ENCODE measurements at regions not wholly inside any gene's neighbourhood (a gene's known extent, or its start where the extent isn't known, plus 50 kb on each side); places are given as distances from the start of the nearest gene placed in this dataset.

GRCh38 chr4:163911891-163912290 lies 417.4 kb downstream of the TMA16 start:
- H3K4me3 ChIP-seq = no peak overlapping the region
- H3K36me3 ChIP-seq = no peaks in the 10 kb centered on the region
- no peaks in the 10 kb centered on the region for H3K9me3 ChIP-seq
- DNase-seq (ENCODE audit: low spot score in 2 of 2) = no peak
- H3K27ac ChIP-seq = no peak overlapping the region
- peaks cover 4% of the 10 kb centered on the region for H3K27me3 ChIP-seq
- no peak for TF ChIP-seq CTCF (IDR thresholded peaks at IDR 0.05)
- TF ChIP-seq POLR2A (IDR thresholded peaks at IDR 0.05) = no peak
- no peak for TF ChIP-seq POLR2AphosphoS5 (IDR thresholded peaks at IDR 0.05)
- no peak for TF ChIP-seq EP300 (IDR thresholded peaks at IDR 0.05)
- H3K4me1 ChIP-seq = no peaks in the 10 kb centered on the region
- WGBS = 54% methylated on average over 5 of the region's 5 CpGs

GRCh38 chr4:163913571-163913970 lies 419.1 kb downstream of the TMA16 start:
- 84% methylated on average over 4 of the region's 4 CpGs for WGBS

GRCh38 chr4:163915896-163916295 lies 421.4 kb downstream of the TMA16 start:
- H3K4me3 ChIP-seq = no peak overlapping the region
- DNase-seq (ENCODE audit: low spot score in 2 of 2) = no peak
- 65% methylated on average over 3 of the region's 3 CpGs for WGBS
- H3K9me3 ChIP-seq = no peaks in the 10 kb centered on the region
- peaks cover 4% of the 10 kb centered on the region for H3K27me3 ChIP-seq
- no peaks in the 10 kb centered on the region for H3K36me3 ChIP-seq
- H3K4me1 ChIP-seq = no peaks in the 10 kb centered on the region
- H3K27ac ChIP-seq = no peak overlapping the region
- TF ChIP-seq POLR2AphosphoS5 (IDR thresholded peaks at IDR 0.05) (no peak), POLR2A (IDR thresholded peaks at IDR 0.05) (no peak), EP300 (IDR thresholded peaks at IDR 0.05) (no peak), CTCF (IDR thresholded peaks at IDR 0.05) (no peak)

More at GRCh38 chr4:163913571-163913970, 419.1 kb downstream of the TMA16 start:
- no peaks in the 10 kb centered on the region for H3K36me3 ChIP-seq
- no peak overlapping the region for H3K4me3 ChIP-seq
- no peak for DNase-seq (ENCODE audit: low spot score in 2 of 2)
- H3K4me1 ChIP-seq = no peaks in the 10 kb centered on the region
- peaks cover 4% of the 10 kb centered on the region for H3K27me3 ChIP-seq
- TF ChIP-seq POLR2A (IDR thresholded peaks at IDR 0.05) (no peak), POLR2AphosphoS5 (IDR thresholded peaks at IDR 0.05) (no peak), CTCF (IDR thresholded peaks at IDR 0.05) (no peak), EP300 (IDR thresholded peaks at IDR 0.05) (no peak)
- H3K9me3 ChIP-seq = no peaks in the 10 kb centered on the region
- H3K27ac ChIP-seq = no peak overlapping the region

GRCh38 chr4:163920426-163920825 lies 425.9 kb downstream of the TMA16 start:
- WGBS = 81% methylated on average over 2 of the region's 2 CpGs
- no peaks in the 10 kb centered on the region for H3K9me3 ChIP-seq
- no peak for TF ChIP-seq POLR2A (IDR thresholded peaks at IDR 0.05)
- no peak for TF ChIP-seq POLR2AphosphoS5 (IDR thresholded peaks at IDR 0.05)
- TF ChIP-seq EP300 (IDR thresholded peaks at IDR 0.05) = no peak
- TF ChIP-seq CTCF (IDR thresholded peaks at IDR 0.05) = no peak
- H3K36me3 ChIP-seq = no peaks in the 10 kb centered on the region
- H3K4me3 ChIP-seq = no peak overlapping the region
- peaks cover 4% of the 10 kb centered on the region for H3K27me3 ChIP-seq
- H3K4me1 ChIP-seq = no peaks in the 10 kb centered on the region
- no peak overlapping the region for H3K27ac ChIP-seq
- DNase-seq (ENCODE audit: low spot score in 2 of 2) = no peak

- no peaks in the 10 kb centered on the region for H3K36me3 ChIP-seq
- no peak for DNase-seq (ENCODE audit: low spot score in 2 of 2)
- no peaks in the 10 kb centered on the region for H3K4me1 ChIP-seq
- TF ChIP-seq POLR2AphosphoS5 (IDR thresholded peaks at IDR 0.05) (no peak), POLR2A (IDR thresholded peaks at IDR 0.05) (no peak), CTCF (IDR thresholded peaks at IDR 0.05) (no peak), EP300 (IDR thresholded peaks at IDR 0.05) (no peak)
- no peak overlapping the region for H3K4me3 ChIP-seq
- 73% methylated on average over 2 of the region's 2 CpGs for WGBS
- H3K27me3 ChIP-seq = no peaks in the 10 kb centered on the region
- no peak overlapping the region for H3K27ac ChIP-seq
- no peaks in the 10 kb centered on the region for H3K9me3 ChIP-seq
Measured at GRCh38 chr4:163922302-163922701, 427.8 kb downstream of the TMA16 start.

All from suprapubic skin (tissue), 4 donors.